ENCODE measurements at regions not wholly inside any gene's neighbourhood (a gene's known extent, or its start where the extent isn't known, plus 50 kb on each side); places are given as distances from the start of the nearest gene placed in this dataset.

- no peak for TF ChIP-seq EZH2phosphoT487 (IDR thresholded peaks at IDR 0.05; ENCODE audit: insufficient read depth, low read depth)
- TF ChIP-seq EZH2 (IDR thresholded peaks at IDR 0.05; ENCODE audit: insufficient read depth, poor library complexity, severe bottlenecking) = no peak
Measured at GRCh38 chr2:226077841-226078240, 678.3 kb downstream of the NYAP2 start.

All from GM23248 (cell line).